ENCODE measurements at regions not wholly inside any gene's neighbourhood (a gene's known extent, or its start where the extent isn't known, plus 50 kb on each side); places are given as distances from the start of the nearest gene placed in this dataset.

DNA sequence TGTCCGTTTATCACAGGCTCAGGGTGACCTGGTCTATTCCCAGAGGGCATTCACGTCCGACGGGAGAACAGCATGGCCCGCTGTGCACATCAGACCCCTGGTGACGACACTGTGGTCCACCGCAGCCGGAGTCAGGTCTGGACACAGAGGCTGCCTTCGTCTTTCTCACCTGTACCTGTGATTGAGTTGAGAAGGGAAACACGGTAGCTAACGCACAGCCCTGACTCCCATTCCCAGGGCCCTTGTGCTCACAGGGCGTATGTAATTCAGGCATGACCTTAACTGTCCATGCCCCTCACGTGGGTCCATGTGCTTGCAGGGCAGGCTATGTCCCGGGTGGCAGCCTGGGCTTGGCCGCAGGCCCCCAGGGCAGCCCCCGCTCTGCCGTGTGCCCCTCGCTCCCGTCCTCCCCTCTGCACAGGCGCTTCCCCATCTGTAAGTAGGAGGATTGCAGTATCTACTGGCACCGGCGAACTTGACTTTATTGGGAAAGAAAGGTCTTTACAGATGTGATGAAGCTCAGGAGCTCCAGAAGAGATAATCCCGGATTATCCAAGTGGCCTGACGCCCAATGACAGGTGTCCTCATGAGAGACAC lies 221.3 kb upstream of the TCERG1L start:
- Histone ChIP-seq H3K4me3 (no peak overlapping the region), H3K27me3 (peaks cover 0 to 23% (median 0%) of the 10 kb centered on the region in 4 donors), H3K9me3 (no peaks in the 10 kb centered on the region), H3K4me1 (no peaks in the 10 kb centered on the region), H3K36me3 (no peaks in the 10 kb centered on the region), H3K27ac (replicated peaks in 1 of 4) (no peak overlapping the region)
- DNase-seq (ENCODE audit: extremely low spot score): no peak
- intact Hi-C loops (cut with DNase I): no loop called here
- no peak for TF ChIP-seq EP300 (IDR thresholded peaks at IDR 0.05)
- TF ChIP-seq POLR2A (IDR thresholded peaks at IDR 0.05; ENCODE audit: low read depth): no peak
- TF ChIP-seq, protein P1, sequence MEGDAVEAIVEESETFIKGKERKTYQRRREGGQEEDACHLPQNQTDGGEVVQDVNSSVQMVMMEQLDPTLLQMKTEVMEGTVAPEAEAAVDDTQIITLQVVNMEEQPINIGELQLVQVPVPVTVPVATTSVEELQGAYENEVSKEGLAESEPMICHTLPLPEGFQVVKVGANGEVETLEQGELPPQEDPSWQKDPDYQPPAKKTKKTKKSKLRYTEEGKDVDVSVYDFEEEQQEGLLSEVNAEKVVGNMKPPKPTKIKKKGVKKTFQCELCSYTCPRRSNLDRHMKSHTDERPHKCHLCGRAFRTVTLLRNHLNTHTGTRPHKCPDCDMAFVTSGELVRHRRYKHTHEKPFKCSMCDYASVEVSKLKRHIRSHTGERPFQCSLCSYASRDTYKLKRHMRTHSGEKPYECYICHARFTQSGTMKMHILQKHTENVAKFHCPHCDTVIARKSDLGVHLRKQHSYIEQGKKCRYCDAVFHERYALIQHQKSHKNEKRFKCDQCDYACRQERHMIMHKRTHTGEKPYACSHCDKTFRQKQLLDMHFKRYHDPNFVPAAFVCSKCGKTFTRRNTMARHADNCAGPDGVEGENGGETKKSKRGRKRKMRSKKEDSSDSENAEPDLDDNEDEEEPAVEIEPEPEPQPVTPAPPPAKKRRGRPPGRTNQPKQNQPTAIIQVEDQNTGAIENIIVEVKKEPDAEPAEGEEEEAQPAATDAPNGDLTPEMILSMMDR (IDR thresholded peaks at IDR 0.05): no peak
- no peak for TF ChIP-seq POLR2AphosphoS5 (IDR thresholded peaks at IDR 0.05)
- 86% methylated on average over 24 of the region's 24 CpGs for WGBS

- no peaks in the 10 kb centered on the region for H3K4me1 ChIP-seq
- no peaks in the 10 kb centered on the region for H3K9me3 ChIP-seq
- intact Hi-C loops (cut with DNase I): no loop called here
- WGBS: 96% methylated on average over 17 of the region's 17 CpGs
- TF ChIP-seq POLR2A (IDR thresholded peaks at IDR 0.05; ENCODE audit: low read depth) (no peak), EP300 (IDR thresholded peaks at IDR 0.05) (no peak), POLR2AphosphoS5 (IDR thresholded peaks at IDR 0.05) (no peak)
- TF ChIP-seq, protein P1 (IDR thresholded peaks at IDR 0.05): no peak
- no peaks in the 10 kb centered on the region for H3K36me3 ChIP-seq
- H3K4me3 ChIP-seq: no peak overlapping the region
- DNase-seq (ENCODE audit: extremely low spot score): no peak
- peaks cover 0 to 24% (median 0%) of the 10 kb centered on the region in 4 donors for H3K27me3 ChIP-seq
- H3K27ac ChIP-seq (replicated peaks in 1 of 4): no peak overlapping the region
Measured at GRCh38 chr10:131533846-131534526, 222.5 kb upstream of the TCERG1L start.

DNA sequence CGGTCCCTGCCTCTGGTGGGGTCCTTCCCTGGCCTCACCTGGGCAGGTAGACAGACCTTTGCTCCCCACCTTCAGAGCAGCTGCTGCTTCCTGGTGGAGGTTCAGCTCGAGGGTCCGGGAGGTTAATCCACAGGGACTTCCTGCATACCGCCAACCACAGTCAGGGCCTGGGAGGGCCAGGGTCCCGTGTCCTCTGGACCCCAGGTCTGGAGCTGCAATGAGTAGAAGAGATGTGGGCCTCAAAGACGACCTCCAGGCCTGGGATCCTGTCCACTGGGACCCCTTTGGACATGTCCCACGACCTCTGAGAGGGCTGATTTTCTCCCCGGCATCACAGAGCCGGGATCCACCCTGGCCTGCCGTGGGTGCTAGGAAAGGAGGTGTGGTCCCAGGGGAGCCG lies 223.3 kb upstream of the TCERG1L start:
- 87% methylated on average over 9 of the region's 11 CpGs for WGBS
- H3K36me3 ChIP-seq: no peaks in the 10 kb centered on the region
- no peaks in the 10 kb centered on the region for H3K4me1 ChIP-seq
- H3K27ac ChIP-seq (replicated peaks in 1 of 4): no peak overlapping the region
- no peak for DNase-seq (ENCODE audit: extremely low spot score)
- H3K27me3 ChIP-seq: peaks cover 0 to 22% (median 0%) of the 10 kb centered on the region in 4 donors
- intact Hi-C loops (cut with DNase I): no loop called here
- no peak overlapping the region for H3K4me3 ChIP-seq
- no peaks in the 10 kb centered on the region for H3K9me3 ChIP-seq
- TF ChIP-seq, protein P1 (IDR thresholded peaks at IDR 0.05): no peak
- TF ChIP-seq POLR2A (IDR thresholded peaks at IDR 0.05; ENCODE audit: low read depth): no peak
- no peak for TF ChIP-seq EP300 (IDR thresholded peaks at IDR 0.05)
- no peak for TF ChIP-seq POLR2AphosphoS5 (IDR thresholded peaks at IDR 0.05)

DNA sequence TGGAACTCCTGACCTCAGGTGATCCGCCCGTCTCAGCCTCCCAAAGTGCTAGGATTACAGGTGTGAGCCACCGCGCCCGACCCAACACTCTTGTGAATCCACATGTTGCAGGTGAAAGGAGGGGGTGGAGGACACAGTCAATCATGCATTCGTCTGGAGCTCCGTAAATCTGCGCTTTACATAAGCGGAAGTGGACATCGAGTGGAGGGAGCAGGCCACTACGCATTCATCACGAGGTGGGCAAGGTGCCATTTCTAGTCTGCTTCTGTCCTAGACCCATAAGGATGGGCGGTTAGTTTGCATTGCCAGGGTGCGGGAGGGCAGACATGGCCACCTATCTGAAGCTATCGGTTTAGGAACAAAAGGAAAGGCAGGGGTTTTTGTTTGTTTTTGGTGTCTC lies 225.2 kb upstream of the TCERG1L start:
- WGBS: 91% methylated on average over 15 of the region's 15 CpGs
- Histone ChIP-seq H3K36me3 (no peaks in the 10 kb centered on the region), H3K27ac (replicated peaks in 1 of 4) (no peak overlapping the region), H3K27me3 (peaks cover 0 to 27% (median 0%) of the 10 kb centered on the region in 4 donors), H3K4me3 (no peak overlapping the region), H3K9me3 (no peaks in the 10 kb centered on the region), H3K4me1 (no peaks in the 10 kb centered on the region)
- TF ChIP-seq POLR2A (IDR thresholded peaks at IDR 0.05; ENCODE audit: low read depth): no peak
- TF ChIP-seq, protein P1 (IDR thresholded peaks at IDR 0.05): no peak
- TF ChIP-seq POLR2AphosphoS5 (IDR thresholded peaks at IDR 0.05): no peak
- no peak for TF ChIP-seq EP300 (IDR thresholded peaks at IDR 0.05)
- DNase-seq (ENCODE audit: extremely low spot score): no peak
- intact Hi-C loops (cut with DNase I): no loop called here
